ENCODE measurements at regions not wholly inside any gene's neighbourhood (a gene's known extent, or its start where the extent isn't known, plus 50 kb on each side); places are given as distances from the start of the nearest gene placed in this dataset.
"Not testable (repeated sequence)": the region's sequence is repeated elsewhere in the genome, so short reads cannot be mapped to it uniquely, and the experiment has no call there.

- DNase-seq (ENCODE audit: low read depth in 2 of 2) = no peak
Observed at GRCh38 chr15:66864871-66865281, 162.8 kb downstream of the SMAD6 start.

DNA sequence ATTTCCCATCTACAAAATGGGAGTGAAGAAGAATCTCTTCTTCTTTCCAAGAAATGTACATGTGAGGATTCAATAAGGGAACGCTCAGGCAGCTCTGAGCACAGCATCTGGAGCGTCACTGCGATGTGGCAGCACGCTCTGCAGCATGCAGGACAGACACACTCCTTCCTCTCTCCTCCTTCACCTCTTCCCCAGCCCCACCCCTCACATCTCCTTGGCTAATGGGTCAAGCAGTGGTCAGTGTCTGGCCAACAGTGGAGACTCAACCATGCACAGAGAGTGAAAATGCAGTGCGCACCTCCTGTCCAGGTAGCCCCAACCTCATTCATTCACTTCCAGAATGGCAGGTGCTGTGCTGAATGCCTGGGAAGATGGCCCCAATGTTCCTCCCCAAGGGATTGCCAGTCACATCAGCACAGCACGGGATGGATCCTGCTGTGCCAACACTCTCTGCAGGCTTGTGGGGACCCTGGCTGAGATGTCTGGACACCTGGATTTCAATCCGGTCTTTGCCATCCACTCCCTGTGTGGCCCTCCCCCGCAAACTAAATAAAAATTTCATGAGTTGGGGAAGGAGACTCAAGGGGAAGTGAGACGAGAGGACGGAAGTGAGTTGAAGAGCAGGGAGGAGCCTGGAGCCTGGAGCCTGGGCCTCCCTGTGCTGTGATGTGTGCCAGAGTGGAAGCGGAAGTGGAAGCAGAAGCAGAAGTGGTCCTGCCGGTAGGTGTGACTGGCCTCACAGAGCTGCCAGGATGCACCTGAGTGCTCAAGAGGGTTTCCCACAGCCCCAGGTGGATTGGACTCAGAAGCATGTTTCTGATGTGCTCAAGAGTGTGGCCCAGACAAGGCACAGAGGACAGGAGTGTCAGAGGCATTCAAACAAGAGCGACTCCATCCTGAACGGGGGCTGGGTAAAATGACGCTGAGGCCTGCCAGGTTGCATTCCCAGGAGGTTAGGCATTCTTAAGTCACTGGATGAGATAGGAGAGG lies 163.9 kb downstream of the SMAD6 start:
- DNase-seq (ENCODE audit: low read depth in 2 of 2) = no peak

- no peak for DNase-seq (ENCODE audit: low read depth in 2 of 2)
Observed at GRCh38 chr15:66866656-66867055, 164.6 kb downstream of the SMAD6 start.

DNA sequence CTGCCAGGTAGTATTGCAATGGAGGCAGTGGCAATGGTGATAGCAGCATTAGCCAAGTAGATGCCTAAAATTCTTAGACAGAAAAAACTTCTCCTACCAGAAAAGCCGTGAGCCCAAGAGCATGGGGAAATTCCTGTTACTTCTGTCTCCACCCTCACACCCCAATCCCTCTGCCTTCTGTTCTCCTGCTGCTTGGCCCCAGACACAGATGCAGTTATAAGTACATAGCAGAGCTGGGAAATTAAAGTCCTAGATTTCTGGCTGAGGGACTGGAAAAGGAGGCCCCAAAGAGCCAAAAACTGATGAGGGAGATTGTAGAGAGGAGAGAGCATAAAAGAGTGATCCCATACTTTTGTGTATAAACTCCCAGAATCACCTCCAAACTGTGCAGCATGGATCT lies 166.9 kb downstream of the SMAD6 start:
- DNase-seq (ENCODE audit: low read depth in 2 of 2) = no peak

GRCh38 chr15:66870880-66871388 lies 168.9 kb downstream of the SMAD6 start:
- no peak for DNase-seq (ENCODE audit: low read depth in 2 of 2)

GRCh38 chr15:66872405-66872804 lies 170.4 kb downstream of the SMAD6 start:
- DNase-seq (ENCODE audit: low read depth in 2 of 2) = no peak

DNA sequence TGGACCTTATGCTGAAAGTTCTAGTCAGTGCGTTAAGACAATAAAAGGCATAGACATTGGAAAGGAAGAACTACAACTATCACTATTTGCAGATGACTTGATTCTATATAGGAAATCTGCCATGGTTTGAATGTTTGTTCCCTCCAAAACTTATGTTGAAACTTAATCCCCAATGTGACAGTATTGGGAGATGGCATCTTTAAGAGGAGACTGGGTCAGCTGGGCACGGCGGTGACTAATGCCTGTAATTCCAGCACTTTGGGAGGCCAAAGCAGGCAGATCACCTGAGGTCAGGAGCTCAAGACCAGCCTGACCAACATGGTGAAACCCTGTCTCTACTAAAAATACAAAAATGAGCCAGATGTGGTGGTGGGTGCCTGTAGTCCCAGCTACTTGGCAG lies 171.3 kb downstream of the SMAD6 start:
- DNase-seq (ENCODE audit: low read depth in 2 of 2) = not testable (repeated sequence)

- DNase-seq (ENCODE audit: low read depth in 2 of 2) = no peak
Observed at GRCh38 chr15:66873856-66874255, 171.8 kb downstream of the SMAD6 start.

- DNase-seq (ENCODE audit: low read depth in 2 of 2) = no peak
Observed at GRCh38 chr15:66875588-66876420, 173.8 kb downstream of the SMAD6 start.

- no peak for DNase-seq (ENCODE audit: low read depth in 2 of 2)
Observed at GRCh38 chr15:66876421-66876730, 174.3 kb downstream of the SMAD6 start.

- DNase-seq (ENCODE audit: low read depth in 2 of 2) = no peak
Observed at GRCh38 chr15:66876731-66877476, 174.9 kb downstream of the SMAD6 start.

DNA sequence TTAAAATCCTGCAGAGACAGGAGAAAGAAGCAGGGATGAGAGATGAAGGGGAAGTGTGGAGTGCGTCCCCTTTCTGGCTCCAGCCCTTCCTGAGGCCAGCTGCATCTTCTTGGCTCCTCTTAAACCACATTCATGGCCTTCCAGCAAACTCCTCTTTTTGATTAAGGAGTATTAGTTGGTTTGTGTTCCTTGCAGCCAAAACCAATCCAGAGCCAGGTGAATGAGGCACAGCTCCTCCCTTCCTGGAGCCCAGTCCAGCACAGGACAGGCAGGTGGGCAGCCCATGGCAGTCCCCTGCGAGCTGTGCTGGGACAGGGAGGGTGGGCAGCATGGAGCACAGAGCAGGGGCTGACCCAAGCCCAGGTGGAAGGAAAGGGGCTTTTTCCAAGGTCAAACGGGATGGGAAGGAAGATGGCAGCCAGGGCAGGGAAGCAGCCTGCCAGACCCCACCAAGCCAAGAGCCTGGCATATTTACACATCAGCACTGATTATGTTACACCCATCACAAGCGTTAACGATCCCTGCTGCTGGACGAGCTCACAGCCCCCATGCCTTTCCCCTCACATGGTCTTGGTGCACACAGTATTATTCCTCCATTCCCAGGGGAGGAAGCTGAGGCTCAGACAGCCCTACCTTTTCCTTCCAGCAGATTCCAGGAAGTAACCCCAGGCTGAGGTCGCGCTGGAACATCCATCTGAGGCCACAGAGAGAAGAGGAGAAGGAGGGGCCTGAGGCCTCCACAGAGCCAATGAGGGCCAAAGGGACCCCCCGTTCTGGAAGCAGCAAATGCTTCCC lies 175.6 kb downstream of the SMAD6 start:
- DNase-seq (ENCODE audit: low read depth in 2 of 2) = no peak

DNA sequence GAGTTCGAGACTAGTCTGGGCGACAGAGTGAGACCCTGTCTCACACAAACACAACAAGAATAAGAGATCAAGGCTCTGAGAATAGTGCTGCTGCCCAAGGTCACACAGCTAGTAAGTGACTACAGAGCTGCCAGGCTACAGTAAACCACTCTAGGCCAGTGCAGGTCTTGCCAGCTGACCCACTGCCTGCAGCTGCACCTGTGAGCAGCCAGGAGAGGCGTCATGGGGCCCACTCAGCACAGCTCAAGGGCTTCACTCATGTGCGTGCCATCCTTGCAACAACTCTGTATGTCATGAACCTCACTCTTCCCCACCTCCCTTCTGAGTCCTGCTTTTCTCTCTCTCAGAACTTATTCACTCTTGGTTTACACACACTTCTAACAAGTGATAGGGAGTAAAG lies 176.7 kb downstream of the SMAD6 start:
- no peak for DNase-seq (ENCODE audit: low read depth in 2 of 2)

DNA sequence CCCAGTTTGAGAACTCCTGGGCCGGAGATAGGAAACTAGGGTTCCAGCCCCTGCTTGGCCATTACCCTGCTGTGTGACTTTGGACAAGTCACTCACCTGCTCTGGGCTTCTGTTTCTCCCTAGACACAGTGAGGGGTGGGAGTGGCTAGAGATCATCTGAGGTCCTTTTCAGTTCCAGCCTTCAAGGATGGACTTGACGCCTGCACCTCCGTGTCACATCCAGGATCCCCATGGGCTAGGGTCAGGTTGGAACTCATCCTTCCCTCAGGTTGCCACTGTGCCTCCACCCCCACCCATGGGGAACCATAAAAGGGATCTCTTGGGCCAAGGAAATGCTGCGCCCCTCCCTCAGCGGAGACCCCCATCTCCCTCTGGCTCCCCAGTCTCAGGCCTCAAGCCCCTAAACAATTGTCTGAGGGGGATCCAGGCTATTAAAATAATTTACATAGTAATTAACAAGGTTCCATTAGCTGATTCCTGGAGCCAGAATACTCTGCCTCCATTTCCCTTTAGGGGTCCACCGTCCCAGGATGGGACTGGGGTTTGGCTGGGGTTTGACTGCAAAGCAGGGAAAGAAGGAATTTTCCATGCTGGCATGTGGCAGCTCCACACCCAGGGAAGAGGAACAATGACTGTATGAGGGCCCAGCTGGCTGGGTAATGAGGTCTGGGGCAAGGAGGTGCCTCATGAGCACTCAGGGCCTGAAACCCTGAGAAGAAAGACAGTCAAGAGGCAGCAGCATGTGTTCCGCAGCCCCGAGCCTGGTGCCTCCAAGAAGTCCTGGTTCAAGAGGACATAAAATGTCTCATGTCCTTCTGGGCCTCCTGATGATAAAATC lies 177.7 kb downstream of the SMAD6 start:
- no peak for DNase-seq (ENCODE audit: low read depth in 2 of 2)

DNA sequence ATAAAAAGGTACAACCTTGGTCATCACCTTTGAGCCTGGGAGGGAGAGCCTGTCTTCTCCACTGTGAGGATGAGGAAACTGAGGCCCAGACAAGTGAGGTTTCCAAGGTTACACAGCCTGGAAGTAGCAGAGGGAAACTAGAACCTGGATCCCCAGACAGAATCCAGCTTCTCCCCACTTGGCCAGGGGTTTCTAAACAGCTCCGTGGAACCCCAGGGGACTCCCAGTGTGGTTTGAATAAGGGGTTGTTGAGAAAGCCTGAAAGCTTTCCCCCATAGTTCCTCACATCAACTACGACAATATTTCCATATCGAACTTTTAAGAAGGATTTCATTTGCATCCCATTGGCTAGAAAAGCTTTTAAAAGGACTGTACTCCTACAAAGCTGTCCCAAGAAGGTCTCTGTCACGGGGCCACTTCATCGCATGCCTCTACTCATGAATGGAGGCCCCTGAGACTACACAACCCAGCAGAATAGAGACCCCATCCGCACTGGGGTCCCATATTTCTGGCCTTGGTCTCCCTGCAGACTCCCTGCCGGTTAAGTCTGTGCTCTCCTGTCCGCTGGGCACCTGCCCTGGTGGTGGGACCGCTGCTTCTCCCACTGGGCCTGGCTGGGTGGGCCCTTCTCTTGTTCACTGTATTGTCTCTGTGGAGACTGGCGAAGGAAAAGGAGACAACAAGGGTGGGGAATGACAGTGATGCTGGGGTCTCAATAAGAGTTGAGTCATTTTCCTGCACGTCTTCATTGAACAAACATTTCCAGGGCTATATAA lies 178.5 kb downstream of the SMAD6 start:
- DNase-seq (ENCODE audit: low read depth in 2 of 2) = no peak

GRCh38 chr15:66881173-66881905 lies 179.3 kb downstream of the SMAD6 start:
- no peak for DNase-seq (ENCODE audit: low read depth in 2 of 2)

DNA sequence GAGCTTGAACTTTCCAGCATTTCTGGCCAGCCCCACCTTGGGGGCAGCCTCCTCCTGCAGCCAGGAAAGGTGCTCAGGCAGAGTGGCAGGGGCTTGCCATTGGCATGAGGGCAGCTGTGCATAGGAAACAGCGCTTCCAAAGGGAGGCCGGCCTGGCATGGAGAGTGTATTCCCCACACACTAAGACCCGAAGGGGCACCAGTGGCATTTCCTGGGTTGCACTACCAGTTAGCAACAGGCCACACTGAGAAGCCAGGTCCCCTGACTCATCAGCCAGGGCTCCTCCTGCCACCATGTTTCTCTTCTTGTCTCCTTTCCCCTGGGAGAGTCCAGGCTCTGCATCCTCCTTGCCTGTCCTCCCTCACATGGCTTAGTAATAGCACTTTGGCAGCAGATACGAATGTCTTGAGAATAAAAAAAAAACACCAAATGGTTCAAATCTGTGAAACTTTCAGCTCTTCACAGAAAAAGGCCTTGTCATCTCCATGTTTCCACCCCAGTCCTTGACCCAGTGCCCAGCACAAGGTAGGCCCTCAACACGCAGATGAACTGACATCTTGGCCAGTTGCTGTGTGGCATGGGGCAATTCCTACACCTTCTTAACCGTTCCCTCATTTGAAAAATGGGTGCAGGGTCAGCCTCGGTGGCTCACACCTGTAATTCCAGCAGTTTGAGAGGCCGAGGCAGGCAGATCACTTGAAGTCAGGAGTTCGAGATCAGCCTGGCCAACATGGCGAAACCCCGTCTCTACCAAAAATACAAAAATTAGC lies 180.4 kb downstream of the SMAD6 start:
- DNase-seq (ENCODE audit: low read depth in 2 of 2) = no peak
